Hindlimb muscle (tissue), 1 donor: ENCODE measurements at regions not wholly inside any gene's neighbourhood (a gene's known extent, or its start where the extent isn't known, plus 50 kb on each side); places are given as distances from the start of the nearest gene placed in this dataset.
"Not testable (repeated sequence)": the region's sequence is repeated elsewhere in the genome, so short reads cannot be mapped to it uniquely, and the experiment has no call there.

Experiments
- DNase-seq: peaks from one replicate; pipeline ENCODE4 v3.0.0-alpha.2; 2013

DNA sequence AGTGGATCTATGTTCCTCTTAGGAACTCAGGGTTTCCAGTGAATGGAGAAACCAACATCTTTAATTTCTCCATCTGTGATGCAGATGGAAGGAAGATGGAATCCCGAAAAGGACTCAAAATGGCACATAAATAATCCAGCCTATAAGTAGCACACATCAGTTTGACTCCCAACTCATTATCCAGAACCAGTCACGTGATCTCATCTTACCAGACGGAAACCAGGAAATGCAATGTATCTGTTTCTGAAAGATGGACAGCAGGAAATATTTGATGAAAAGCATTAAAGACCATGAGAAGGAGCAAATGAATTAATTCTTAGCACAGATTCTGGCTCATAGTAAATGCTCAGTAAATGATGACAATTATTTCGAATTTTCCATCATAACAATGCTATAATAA, 443.1 kb upstream of the FMR1 start:
- no peak for DNase-seq

DNA sequence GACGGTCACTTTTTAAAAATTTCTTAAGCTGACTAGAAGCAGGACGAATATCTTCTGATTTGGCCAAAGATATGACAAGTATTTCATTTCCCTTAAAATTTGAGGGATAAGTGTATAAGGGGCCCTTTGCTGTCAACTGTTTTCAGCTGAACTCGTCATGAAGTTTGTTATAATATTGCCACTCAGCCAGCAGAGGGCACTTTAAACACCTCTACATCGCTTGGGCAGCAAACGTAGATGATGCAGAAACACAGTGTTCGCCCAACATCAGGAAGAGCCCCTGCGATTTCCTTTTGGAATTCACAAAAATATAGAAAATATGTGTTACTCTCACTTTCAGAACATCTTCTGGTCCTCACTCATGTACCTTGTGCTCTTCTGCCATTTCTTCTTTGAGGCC, 435.7 kb upstream of the FMR1 start:
- no peak for DNase-seq

DNA sequence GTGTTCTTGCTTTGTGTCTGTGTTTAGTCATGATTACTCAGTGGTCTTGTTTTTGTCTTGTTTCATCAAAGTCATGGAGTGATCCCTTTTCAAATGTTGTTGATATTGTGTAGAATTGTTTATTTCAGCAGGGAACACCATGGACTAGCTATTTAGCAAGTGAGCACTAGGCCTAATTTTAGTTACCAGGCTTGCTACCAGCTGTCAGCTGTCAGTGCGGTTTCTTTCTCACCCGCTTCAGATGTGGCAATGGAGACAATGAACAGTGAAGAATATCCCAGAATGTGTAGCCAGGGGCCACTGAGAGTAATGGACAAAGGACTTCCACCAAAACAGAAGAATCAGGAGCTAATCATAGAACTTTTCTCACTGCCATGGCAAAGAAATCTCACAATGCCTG, 432.8 kb upstream of the FMR1 start:
- DNase-seq: no peak

- DNase-seq: no peak
Observed at GRCh38 chrX:147485207-147485606, 426.5 kb upstream of the FMR1 start.

DNA sequence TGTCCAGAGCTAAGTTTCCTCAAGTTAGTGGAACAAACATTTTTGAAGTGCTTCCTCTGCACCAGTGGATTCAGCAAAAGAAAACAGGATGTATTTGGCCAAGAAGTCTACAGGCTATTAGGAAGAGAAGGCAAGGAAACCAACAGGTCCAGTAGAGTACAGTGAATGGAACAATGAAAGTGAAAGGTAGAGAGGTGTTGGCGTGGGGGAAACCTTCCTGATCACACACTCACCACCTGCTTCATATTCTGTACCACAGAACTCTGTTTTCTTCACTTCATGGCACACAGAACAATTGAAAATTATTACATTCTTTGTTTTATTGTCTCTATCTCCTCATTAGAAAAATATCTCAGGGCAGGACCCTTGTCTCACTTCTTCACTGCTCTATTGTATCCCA, 417.4 kb upstream of the FMR1 start:
- no peak for DNase-seq

- no peak for DNase-seq
Observed at GRCh38 chrX:147498796-147499195, 412.9 kb upstream of the FMR1 start.

GRCh38 chrX:147522981-147523380, 388.7 kb upstream of the FMR1 start:
- DNase-seq: no peak

DNA sequence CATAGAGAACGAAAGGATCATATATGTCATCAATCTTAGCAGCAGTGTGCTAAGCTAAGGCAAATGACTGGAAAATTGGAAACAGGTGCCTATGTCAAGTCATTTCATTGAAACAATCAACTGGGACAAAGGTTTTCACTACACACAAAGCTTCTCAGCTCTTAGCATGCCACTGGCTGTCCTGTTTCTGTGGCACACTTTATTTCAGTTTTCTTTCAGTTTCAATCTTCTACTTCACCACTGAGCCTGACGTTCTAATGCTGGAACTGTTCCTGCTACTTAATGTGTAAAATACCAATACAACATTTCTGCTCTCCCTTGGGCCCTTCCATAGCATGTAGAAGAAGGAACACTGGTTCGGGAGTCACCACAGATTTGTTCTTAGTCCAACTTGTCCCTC, 378.3 kb upstream of the FMR1 start:
- no peak for DNase-seq

- no peak for DNase-seq
Observed at GRCh38 chrX:147537172-147537571, 374.5 kb upstream of the FMR1 start.

DNA sequence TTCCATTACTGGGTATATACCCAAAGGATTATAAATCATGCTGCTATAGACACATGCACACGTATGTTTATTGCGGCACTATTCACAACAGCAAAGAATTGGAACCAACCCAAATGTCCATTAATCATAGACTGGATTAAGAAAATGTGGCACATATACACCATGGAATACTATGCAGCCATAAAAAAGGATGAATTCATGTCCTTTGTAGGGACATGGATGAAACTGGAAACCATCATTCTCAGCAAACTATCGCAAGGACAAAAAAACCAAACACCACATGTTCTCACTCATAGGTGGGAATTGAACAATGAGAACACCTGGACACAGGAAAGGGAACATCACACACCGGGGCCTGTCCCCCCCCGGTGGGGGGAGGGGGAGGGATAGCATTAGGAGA, 363.7 kb upstream of the FMR1 start:
- DNase-seq: not testable (repeated sequence)

- DNase-seq: no peak
Observed at GRCh38 chrX:147550217-147550616, 361.5 kb upstream of the FMR1 start.

- DNase-seq: no peak
Observed at GRCh38 chrX:147559191-147559590, 352.5 kb upstream of the FMR1 start.

DNA sequence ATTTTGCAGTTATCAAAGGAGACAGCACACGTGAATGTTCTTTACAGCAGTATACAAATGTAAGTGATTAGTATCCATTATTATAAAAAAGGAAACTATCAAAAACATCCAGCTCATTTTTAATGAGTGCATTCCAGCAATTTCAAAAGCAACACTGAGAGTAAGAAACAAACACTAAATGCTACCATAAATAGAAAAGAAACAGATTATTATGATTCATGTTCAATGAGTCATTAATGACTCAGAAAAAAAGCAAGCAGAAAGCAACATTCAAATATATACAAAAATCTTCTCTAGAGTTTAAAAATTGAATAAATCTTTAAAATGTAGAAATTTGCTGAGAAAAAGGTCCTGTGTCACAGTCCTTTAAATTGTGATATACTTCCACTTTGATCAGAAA, 346.5 kb upstream of the FMR1 start:
- DNase-seq: no peak

GRCh38 chrX:147570483-147570882, 341.2 kb upstream of the FMR1 start:
- DNase-seq: no peak

DNA sequence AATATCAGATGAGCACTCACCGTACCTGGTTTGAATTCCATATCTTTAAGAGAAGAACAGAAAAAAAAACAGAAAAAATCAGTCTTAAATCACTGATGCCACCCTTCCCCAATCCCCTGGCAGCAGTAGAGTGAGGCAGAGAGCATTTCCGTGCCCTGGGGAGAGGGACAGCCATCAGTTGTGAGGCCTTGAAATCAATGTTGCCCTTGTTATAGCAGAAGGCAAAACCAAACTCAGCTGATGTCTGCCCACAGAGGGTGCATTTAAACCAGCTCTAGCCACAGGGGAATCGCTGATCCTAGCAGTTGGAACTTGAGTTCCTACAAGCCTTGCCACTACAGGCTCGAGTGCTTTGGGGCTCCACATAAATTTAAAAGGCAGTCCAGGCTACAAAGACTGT, 338.5 kb upstream of the FMR1 start:
- DNase-seq: no peak

DNA sequence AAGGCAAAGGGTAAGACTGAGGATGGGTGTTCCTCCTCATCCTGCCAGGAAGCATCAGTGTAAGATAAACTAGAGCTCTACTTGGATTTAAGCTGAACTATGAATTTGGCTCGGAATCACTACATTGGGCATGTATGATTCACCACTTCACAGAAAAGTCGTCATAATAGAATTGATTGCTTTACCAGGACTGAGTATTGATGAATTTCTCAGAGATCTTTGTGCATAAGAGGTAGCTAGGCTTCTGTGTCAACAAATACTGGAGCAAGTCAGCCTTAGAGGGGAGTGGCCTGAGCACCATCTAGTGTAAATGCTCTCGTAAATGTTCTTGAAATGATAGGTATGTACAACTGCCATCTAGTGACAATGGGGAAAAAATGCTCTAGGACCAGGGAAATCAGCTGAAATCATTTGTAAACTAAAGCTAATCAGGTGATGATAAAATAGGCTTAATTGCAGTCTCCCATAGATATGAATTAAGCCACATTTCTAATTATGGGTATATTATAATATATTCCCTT, 309.5 kb upstream of the FMR1 start:
- DNase-seq: peak; percentile 51

- no peak for DNase-seq
Observed at GRCh38 chrX:147626605-147627004, 285.1 kb upstream of the FMR1 start.

- DNase-seq: no peak
Observed at GRCh38 chrX:147635186-147635585, 276.5 kb upstream of the FMR1 start.

GRCh38 chrX:147637190-147637589, 274.5 kb upstream of the FMR1 start:
- no peak for DNase-seq

DNA sequence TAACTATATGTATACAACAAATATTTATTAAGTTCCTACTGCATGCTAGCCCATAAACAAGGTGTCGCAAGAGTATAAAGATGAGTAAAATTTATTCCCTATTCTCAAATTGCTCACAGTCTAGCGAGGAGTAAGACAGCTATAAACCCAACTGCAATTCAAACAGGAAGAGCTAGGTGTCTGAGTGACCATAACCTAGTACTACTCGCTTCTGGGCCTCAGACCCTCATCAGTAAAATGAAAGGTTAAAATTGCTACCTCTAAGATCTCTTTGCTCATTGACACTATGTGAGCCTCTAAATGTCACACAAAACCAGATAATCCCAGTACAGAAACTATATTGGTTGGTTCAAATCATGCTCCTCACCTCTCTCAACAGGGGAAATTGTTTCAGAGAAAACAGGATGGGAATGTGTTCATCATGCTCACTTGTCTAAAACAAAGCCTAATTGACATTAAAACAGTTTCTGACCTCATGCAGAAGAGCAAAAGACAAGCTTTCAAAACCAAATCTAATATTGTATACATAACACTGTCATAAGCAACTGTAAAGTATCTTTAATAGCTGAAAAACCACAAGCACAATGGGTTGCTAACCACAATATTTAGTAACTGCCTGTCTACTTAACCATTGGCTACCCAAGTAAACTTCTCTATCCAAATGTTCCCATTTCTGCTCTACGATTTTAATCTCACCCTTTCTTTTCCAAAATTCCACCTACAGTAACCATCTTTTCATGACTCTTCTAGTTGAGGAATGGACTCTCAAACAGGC, 264.6 kb upstream of the FMR1 start:
- DNase-seq: no peak

GRCh38 chrX:147675819-147676218, 235.9 kb upstream of the FMR1 start:
- DNase-seq: no peak

- peak; percentile 19 for DNase-seq
Observed at GRCh38 chrX:147679356-147680005, 232.2 kb upstream of the FMR1 start.

- DNase-seq: no peak
Observed at GRCh38 chrX:147680251-147680650, 231.5 kb upstream of the FMR1 start.

GRCh38 chrX:147693511-147693910, 218.2 kb upstream of the FMR1 start:
- DNase-seq: no peak
